SK-N-MC (cell line): ENCODE measurements at regions not wholly inside any gene's neighbourhood (a gene's known extent, or its start where the extent isn't known, plus 50 kb on each side); places are given as distances from the start of the nearest gene placed in this dataset.

Source experiments
- EZH2 ChIP-seq: fragments of 200-600 bp; sonication (generic); IDR thresholded peaks from one replicate; pipeline ENCODE4 v1.6.1; 2017; ENCODE audit warnings: antibody characterized with exemption
- POLR2AphosphoS5 ChIP-seq: IDR thresholded peaks from 2 replicates; pipeline ENCODE4 v1.6.1; 2012; ENCODE audit warnings: mild to moderate bottlenecking, low read depth, low read length, borderline replicate concordance

DNA sequence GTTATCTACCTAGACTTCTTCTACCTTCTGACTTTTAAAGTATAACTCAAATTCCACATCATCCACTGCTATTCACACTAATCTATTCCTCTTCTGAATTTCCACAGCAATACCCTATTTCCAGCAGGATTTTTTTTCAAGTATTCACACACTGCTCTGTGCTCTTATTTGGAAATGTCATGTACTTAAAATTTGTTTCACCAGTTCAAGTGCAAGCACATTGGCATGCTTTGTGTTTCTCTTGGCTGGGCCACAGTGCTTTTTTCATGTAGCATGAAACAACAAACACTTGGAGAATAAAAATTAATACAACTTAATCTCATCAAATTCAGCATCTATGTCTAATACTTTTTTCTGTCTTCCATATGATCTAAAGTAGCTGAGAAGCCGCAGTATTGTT, 161.8 kb upstream of the PCDH18 start:
- TF ChIP-seq EZH2 (no peak), POLR2AphosphoS5 (no peak)
